ENCODE measurements at regions not wholly inside any gene's neighbourhood (a gene's known extent, or its start where the extent isn't known, plus 50 kb on each side); places are given as distances from the start of the nearest gene placed in this dataset.

GRCh38 chr2:12826781-12827180 is 110.0 kb downstream of the TRIB2 start:
- no peaks in the 10 kb centered on the region for H3K9me3 Mint-ChIP-seq
- peaks cover 40% of the 10 kb centered on the region for H3K4me1 Mint-ChIP-seq
- DNase-seq (ENCODE audit: low spot score) (no peak), ATAC-seq (no peak)
- no peaks in the 10 kb centered on the region for H3K36me3 Mint-ChIP-seq
- H3K4me3 Mint-ChIP-seq: no peak overlapping the region
- ChIA-PET POLR2A (no interaction called here), CTCF (no interaction called here)
- no peaks in the 10 kb centered on the region for H3K27me3 Mint-ChIP-seq (ENCODE audit: low read depth)
- TF ChIP-seq MYBL2 (CRISPR knock-in tag; IDR thresholded peaks at IDR 0.05): no peak
- no peak for TF ChIP-seq MAX (CRISPR knock-in tag; IDR thresholded peaks at IDR 0.05)
- TF ChIP-seq GRHL2 (CRISPR knock-in tag; IDR thresholded peaks at IDR 0.05; ENCODE audit: insufficient replicate concordance, severe bottlenecking): no peak
- H3K27ac Mint-ChIP-seq: no peak overlapping the region

DNA sequence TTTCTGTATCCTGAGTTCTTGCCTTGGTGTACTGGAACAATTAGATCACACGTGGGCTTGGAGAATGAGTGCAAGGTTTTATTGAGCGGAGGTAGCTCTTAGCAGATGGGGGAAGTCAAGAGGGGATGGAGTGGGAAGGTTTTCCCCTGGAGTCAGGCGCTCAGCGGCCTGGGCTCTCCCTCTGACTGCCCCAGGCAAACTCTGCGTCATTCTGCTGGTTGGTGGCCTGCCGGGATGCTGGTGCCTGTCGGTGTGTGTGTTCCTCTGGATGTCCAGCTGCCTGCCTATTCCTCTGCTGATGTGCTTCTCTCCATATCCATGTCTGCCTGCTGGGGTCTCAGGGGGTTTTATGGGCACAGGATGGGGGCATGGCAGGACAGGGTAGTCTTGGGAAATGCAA is 111.0 kb downstream of the TRIB2 start:
- no peaks in the 10 kb centered on the region for H3K9me3 Mint-ChIP-seq
- H3K27ac Mint-ChIP-seq: no peak overlapping the region
- ATAC-seq: no peak
- ChIA-PET CTCF (interaction anchor here (0.7 kb wide), 1 partner anchor 400 kb away, joined by 3 read pairs; no protein-coding TSS in a partner anchor), POLR2A (no interaction called here)
- no peaks in the 10 kb centered on the region for H3K27me3 Mint-ChIP-seq (ENCODE audit: low read depth)
- H3K36me3 Mint-ChIP-seq: no peaks in the 10 kb centered on the region
- DNase-seq (ENCODE audit: low spot score): no peak
- H3K4me1 Mint-ChIP-seq: peaks cover 40% of the 10 kb centered on the region
- TF ChIP-seq NFE2L1 (CRISPR knock-in tag; IDR thresholded peaks at IDR 0.05) (no peak), JAZF1 (CRISPR knock-in tag; IDR thresholded peaks at IDR 0.05) (no peak), RORB (CRISPR knock-in tag; IDR thresholded peaks at IDR 0.05) (no peak), FOXK1 (CRISPR knock-in tag; IDR thresholded peaks at IDR 0.05) (no peak), TEAD4 (CRISPR knock-in tag; IDR thresholded peaks at IDR 0.05) (no peak), STAT6 (CRISPR knock-in tag; conservative IDR thresholded peaks at IDR 0.05; ENCODE audit: low read depth) (no peak), PRDM15 (CRISPR knock-in tag; IDR thresholded peaks at IDR 0.05) (no peak)
- TF ChIP-seq, protein P1, sequence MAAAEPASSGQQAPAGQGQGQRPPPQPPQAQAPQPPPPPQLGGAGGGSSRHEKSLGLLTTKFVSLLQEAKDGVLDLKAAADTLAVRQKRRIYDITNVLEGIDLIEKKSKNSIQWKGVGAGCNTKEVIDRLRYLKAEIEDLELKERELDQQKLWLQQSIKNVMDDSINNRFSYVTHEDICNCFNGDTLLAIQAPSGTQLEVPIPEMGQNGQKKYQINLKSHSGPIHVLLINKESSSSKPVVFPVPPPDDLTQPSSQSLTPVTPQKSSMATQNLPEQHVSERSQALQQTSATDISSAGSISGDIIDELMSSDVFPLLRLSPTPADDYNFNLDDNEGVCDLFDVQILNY (CRISPR knock-in tag; IDR thresholded peaks at IDR 0.05): no peak
- no peak overlapping the region for H3K4me3 Mint-ChIP-seq

- ATAC-seq: no peak
- TF ChIP-seq ZNF121 (CRISPR knock-in tag; IDR thresholded peaks at IDR 0.05) (no peak), ZNF425 (CRISPR knock-in tag; conservative IDR thresholded peaks at IDR 0.05) (no peak), IRF1 (CRISPR knock-in tag; IDR thresholded peaks at IDR 0.05) (no peak), STAT6 (CRISPR knock-in tag; conservative IDR thresholded peaks at IDR 0.05; ENCODE audit: low read depth) (no peak), IRF2 (CRISPR knock-in tag; IDR thresholded peaks at IDR 0.05; ENCODE audit: borderline replicate concordance, low read depth) (no peak), NR2C2 (CRISPR knock-in tag; IDR thresholded peaks at IDR 0.05) (no peak)
- Mint-ChIP-seq H3K4me3 (no peak overlapping the region), H3K36me3 (no peaks in the 10 kb centered on the region), H3K27ac (peak overlapping the region; percentile 55; the same call in 1 of the 2 replicates), H3K4me1 (peaks cover 37% of the 10 kb centered on the region), H3K27me3 (ENCODE audit: low read depth) (no peaks in the 10 kb centered on the region), H3K9me3 (no peaks in the 10 kb centered on the region)
- ChIA-PET POLR2A (no interaction called here), CTCF (no interaction called here)
- DNase-seq (ENCODE audit: low spot score): no peak
Observed at GRCh38 chr2:12828980-12829379, 112.2 kb downstream of the TRIB2 start.

Measured in WTC11 (cell line).